MCF 10A (cell line): ENCODE measurements at regions not wholly inside any gene's neighbourhood (a gene's known extent, or its start where the extent isn't known, plus 50 kb on each side); places are given as distances from the start of the nearest gene placed in this dataset.

ENCODE experiments used
- BruUV-seq: library from RNA; stranded (reverse); fragments of 400-500 nt; replicated peaks from 2 replicates; lab custom pipeline; 2021; lab: Mats Ljungman, UMichigan
- CTCF ChIA-PET: fragments of 300-600 bp; sonication (Branson Sonifier 250); formaldehyde crosslinking; extraction: SDS; loops from one replicate; lab custom pipeline; 2021; ENCODE audit warnings: antibody characterized with exemption, inconsistent platforms; lab: Yijun Ruan, JAX
- POLR2A ChIA-PET: fragments of 300-600, 350-650 bp; sonication (Branson Sonifier 250); formaldehyde crosslinking; extraction: SDS; loops from one replicate; lab custom pipeline; 2020; ENCODE audit warnings: antibody characterized with exemption, inconsistent platforms; lab: Yijun Ruan, JAX
- DNase-seq: peaks from one replicate; pipeline ENCODE4 v3.0.0-alpha.2; 2018; ENCODE audit not compliant: unreplicated experiment
- H3K27ac Mint-ChIP-seq: one replicate; pipeline ENCODE4 v1.8.0; 2022; ENCODE audit warnings: mild to moderate bottlenecking, low read depth, mixed read lengths; ENCODE audit not compliant: unreplicated experiment
- H3K27me3 Mint-ChIP-seq: one replicate; pipeline ENCODE4 v1.8.0; 2022; ENCODE audit warnings: mixed read lengths; ENCODE audit not compliant: insufficient read depth, unreplicated experiment
- H3K36me3 Mint-ChIP-seq: one replicate; pipeline ENCODE4 v1.8.0; 2022; ENCODE audit warnings: mild to moderate bottlenecking, moderate library complexity, mixed read lengths; ENCODE audit not compliant: insufficient read depth, unreplicated experiment
- H3K4me1 Mint-ChIP-seq: one replicate; pipeline ENCODE4 v1.8.0; 2022; ENCODE audit warnings: mixed read lengths; ENCODE audit not compliant: insufficient read depth, unreplicated experiment
- H3K4me3 Mint-ChIP-seq: one replicate; pipeline ENCODE4 v1.8.0; 2022; ENCODE audit warnings: mild to moderate bottlenecking, moderate library complexity, mixed read lengths; ENCODE audit not compliant: unreplicated experiment
- H3K9me3 Mint-ChIP-seq: one replicate; pipeline ENCODE4 v1.8.0; 2022; ENCODE audit warnings: mixed read lengths; ENCODE audit not compliant: unreplicated experiment
- CTCF ChIP-seq: fragments of 200-600 bp; IDR thresholded peaks from one replicate; pipeline ENCODE4 v1.8.0; 2022; ENCODE audit warnings: antibody characterized with exemption, mild to moderate bottlenecking; ENCODE audit not compliant: unreplicated experiment
- intact Hi-C: fragments of 100-400 bp; cut with micrococcal nuclease; formaldehyde crosslinking; loops from 2 replicates; pipeline ENCODE4 v1.14.1; 2022

- Mint-ChIP-seq H3K4me3 (no peak overlapping the region), H3K27ac (no peak overlapping the region), H3K4me1 (no peaks in the 10 kb centered on the region), H3K27me3 (no peaks in the 10 kb centered on the region), H3K9me3 (peaks cover 52% of the 10 kb centered on the region), H3K36me3 (no peaks in the 10 kb centered on the region)
- intact Hi-C loops, result no loop called here
- CTCF ChIA-PET, result interaction anchor here (0.6 to 0.7 kb wide), 3 partner anchors 19 to 594 kb away, joined by 3 read pairs; no protein-coding TSS in a partner anchor
- TF ChIP-seq CTCF, result no peak
- POLR2A ChIA-PET, result no interaction called here
- BruUV-seq, result no TSS peak
- DNase-seq, result no peak
Observed at GRCh38 chr16:9522614-9523013, 431.2 kb downstream of the HAPSTR1 start.

- ChIA-PET POLR2A (no interaction called here), CTCF (no interaction called here)
- DNase-seq, result no peak
- no peak overlapping the region for H3K4me3 Mint-ChIP-seq
- no peaks in the 10 kb centered on the region for H3K36me3 Mint-ChIP-seq
- no TSS peak for BruUV-seq
- no peaks in the 10 kb centered on the region for H3K27me3 Mint-ChIP-seq
- H3K27ac Mint-ChIP-seq, result no peak overlapping the region
- H3K4me1 Mint-ChIP-seq, result no peaks in the 10 kb centered on the region
- H3K9me3 Mint-ChIP-seq, result peaks cover 52% of the 10 kb centered on the region
- TF ChIP-seq CTCF, result no peak
- intact Hi-C loops, result no loop called here
Observed at GRCh38 chr16:9523994-9524393, 432.6 kb downstream of the HAPSTR1 start.

DNA sequence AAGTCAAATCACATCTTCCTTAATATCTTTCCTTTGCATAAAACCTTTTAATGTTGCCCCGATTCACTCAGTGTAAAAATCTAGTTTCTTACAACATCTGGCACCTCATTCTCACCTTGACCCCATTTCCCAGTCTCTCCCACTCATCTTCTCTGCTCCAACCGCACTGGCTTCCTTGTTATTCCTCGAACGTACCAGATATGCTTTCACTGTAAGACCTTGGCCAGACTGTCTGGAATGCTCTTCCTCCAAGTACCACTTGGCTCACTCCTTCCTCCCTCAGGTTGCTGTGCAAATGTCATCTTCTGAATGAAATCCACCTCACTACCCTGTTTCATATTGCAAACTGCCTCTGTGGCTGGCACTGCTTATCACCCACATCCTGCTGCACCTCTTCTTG lies 433.6 kb downstream of the HAPSTR1 start:
- ChIA-PET CTCF (no interaction called here), POLR2A (no interaction called here)
- no peaks in the 10 kb centered on the region for H3K27me3 Mint-ChIP-seq
- TF ChIP-seq CTCF, result no peak
- peaks cover 52% of the 10 kb centered on the region for H3K9me3 Mint-ChIP-seq
- intact Hi-C loops, result no loop called here
- no peak overlapping the region for H3K27ac Mint-ChIP-seq
- H3K36me3 Mint-ChIP-seq, result no peaks in the 10 kb centered on the region
- DNase-seq, result no peak
- H3K4me1 Mint-ChIP-seq, result no peaks in the 10 kb centered on the region
- no peak overlapping the region for H3K4me3 Mint-ChIP-seq
- BruUV-seq, result no TSS peak

- CTCF ChIA-PET, result no interaction called here
- no peaks in the 10 kb centered on the region for H3K27me3 Mint-ChIP-seq
- no peak overlapping the region for H3K4me3 Mint-ChIP-seq
- H3K9me3 Mint-ChIP-seq, result peaks cover 40% of the 10 kb centered on the region
- H3K27ac Mint-ChIP-seq, result no peak overlapping the region
- TF ChIP-seq CTCF, result no peak
- DNase-seq, result no peak
- no peaks in the 10 kb centered on the region for H3K4me1 Mint-ChIP-seq
- POLR2A ChIA-PET, result no interaction called here
- H3K36me3 Mint-ChIP-seq, result no peaks in the 10 kb centered on the region
- no TSS peak for BruUV-seq
- intact Hi-C loops, result no loop called here
Observed at GRCh38 chr16:9526791-9527190, 435.3 kb downstream of the HAPSTR1 start.
